Glutamatergic neuron (in vitro differentiated cells): ENCODE measurements at regions not wholly inside any gene's neighbourhood (a gene's known extent, or its start where the extent isn't known, plus 50 kb on each side); places are given as distances from the start of the nearest gene placed in this dataset.

Experiments
- DNase-seq: peaks from one replicate; pipeline ENCODE4 v3.0.0; 2022
- H3K27ac Mint-ChIP-seq: one replicate; pipeline ENCODE4 v1.8.0; 2020; ENCODE audit warnings: mild to moderate bottlenecking, mixed read lengths, inconsistent platforms; ENCODE audit not compliant: unreplicated experiment
- H3K27me3 Mint-ChIP-seq: one replicate; pipeline ENCODE4 v1.8.0; 2020; ENCODE audit warnings: mild to moderate bottlenecking, moderate library complexity, mixed read lengths, inconsistent platforms; ENCODE audit not compliant: unreplicated experiment
- H3K36me3 Mint-ChIP-seq: one replicate; pipeline ENCODE4 v1.8.0; 2020; ENCODE audit warnings: mild to moderate bottlenecking, mixed read lengths, inconsistent platforms; ENCODE audit not compliant: unreplicated experiment
- H3K4me1 Mint-ChIP-seq: one replicate; pipeline ENCODE4 v1.8.0; 2020; ENCODE audit warnings: mild to moderate bottlenecking, low read depth, mixed read lengths, inconsistent platforms; ENCODE audit not compliant: unreplicated experiment
- H3K4me3 Mint-ChIP-seq: one replicate; pipeline ENCODE4 v1.8.0; 2020; ENCODE audit warnings: mild to moderate bottlenecking, mixed read lengths, inconsistent platforms; ENCODE audit not compliant: unreplicated experiment
- H3K9me3 Mint-ChIP-seq: one replicate; pipeline ENCODE4 v1.8.0; 2020; ENCODE audit warnings: mild to moderate bottlenecking, moderate library complexity, mixed read lengths, inconsistent platforms; ENCODE audit not compliant: unreplicated experiment
- TF ChIP-seq, protein P1 (sequence below): fragments of 200-600 bp; sonication (generic); IDR thresholded peaks from one replicate; pipeline ENCODE4 v1.5.0; 2021; ENCODE audit not compliant: partially characterized antibody, unreplicated experiment

DNA sequence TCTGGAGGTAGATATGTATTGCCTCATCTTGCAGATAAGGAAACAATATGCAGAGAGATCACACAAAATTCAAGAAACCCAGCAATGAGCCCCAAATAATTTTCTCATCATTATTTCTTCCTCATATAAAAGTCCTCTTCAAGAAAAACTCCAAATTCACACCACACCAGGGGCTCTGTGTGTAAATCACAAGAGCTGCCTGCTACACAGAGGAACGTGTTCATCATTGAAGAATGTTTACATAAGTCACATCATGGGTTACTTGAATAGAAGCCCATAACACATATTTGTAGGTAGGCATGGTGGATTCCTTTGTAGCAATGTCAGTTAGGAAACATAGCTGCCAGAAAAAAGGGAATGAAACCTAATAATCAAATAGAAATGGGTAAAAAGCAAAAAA, 308.1 kb upstream of the TLE4 start:
- no peak overlapping the region for H3K4me3 Mint-ChIP-seq
- TF ChIP-seq, protein P1, sequence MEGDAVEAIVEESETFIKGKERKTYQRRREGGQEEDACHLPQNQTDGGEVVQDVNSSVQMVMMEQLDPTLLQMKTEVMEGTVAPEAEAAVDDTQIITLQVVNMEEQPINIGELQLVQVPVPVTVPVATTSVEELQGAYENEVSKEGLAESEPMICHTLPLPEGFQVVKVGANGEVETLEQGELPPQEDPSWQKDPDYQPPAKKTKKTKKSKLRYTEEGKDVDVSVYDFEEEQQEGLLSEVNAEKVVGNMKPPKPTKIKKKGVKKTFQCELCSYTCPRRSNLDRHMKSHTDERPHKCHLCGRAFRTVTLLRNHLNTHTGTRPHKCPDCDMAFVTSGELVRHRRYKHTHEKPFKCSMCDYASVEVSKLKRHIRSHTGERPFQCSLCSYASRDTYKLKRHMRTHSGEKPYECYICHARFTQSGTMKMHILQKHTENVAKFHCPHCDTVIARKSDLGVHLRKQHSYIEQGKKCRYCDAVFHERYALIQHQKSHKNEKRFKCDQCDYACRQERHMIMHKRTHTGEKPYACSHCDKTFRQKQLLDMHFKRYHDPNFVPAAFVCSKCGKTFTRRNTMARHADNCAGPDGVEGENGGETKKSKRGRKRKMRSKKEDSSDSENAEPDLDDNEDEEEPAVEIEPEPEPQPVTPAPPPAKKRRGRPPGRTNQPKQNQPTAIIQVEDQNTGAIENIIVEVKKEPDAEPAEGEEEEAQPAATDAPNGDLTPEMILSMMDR: no peak
- no peak overlapping the region for H3K27ac Mint-ChIP-seq
- peaks cover 4% of the 10 kb centered on the region for H3K9me3 Mint-ChIP-seq
- H3K4me1 Mint-ChIP-seq: peaks cover 13% of the 10 kb centered on the region
- no peak for DNase-seq
- no peaks in the 10 kb centered on the region for H3K36me3 Mint-ChIP-seq
- peaks cover 2% of the 10 kb centered on the region for H3K27me3 Mint-ChIP-seq

DNA sequence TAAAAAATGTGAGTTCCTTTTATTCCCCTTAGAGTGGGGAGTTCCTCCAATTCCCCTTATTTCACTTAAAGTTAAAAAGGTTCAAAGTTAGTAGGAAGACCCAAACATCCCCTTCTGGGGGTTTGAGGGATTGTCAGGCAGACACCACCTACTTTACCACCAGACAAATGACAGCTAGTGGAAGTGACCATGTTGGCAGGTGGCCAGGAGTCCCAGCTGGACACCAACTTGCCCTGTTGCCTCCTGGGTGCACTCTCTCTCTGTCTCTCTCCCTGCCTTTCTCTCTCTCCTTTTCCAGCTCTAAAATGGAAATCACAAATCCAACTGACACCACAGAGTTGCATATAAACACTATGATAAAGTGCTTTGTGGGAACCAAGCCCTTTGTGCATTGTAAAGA, 307.7 kb upstream of the TLE4 start:
- TF ChIP-seq, protein P1: peak; percentile 16
- no peaks in the 10 kb centered on the region for H3K36me3 Mint-ChIP-seq
- peak overlapping the region; percentile 83 for H3K27ac Mint-ChIP-seq
- peak; percentile 65 for DNase-seq
- peaks cover 13% of the 10 kb centered on the region for H3K4me1 Mint-ChIP-seq
- H3K9me3 Mint-ChIP-seq: peaks cover 4% of the 10 kb centered on the region
- H3K4me3 Mint-ChIP-seq: no peak overlapping the region
- H3K27me3 Mint-ChIP-seq: peaks cover 2% of the 10 kb centered on the region

DNA sequence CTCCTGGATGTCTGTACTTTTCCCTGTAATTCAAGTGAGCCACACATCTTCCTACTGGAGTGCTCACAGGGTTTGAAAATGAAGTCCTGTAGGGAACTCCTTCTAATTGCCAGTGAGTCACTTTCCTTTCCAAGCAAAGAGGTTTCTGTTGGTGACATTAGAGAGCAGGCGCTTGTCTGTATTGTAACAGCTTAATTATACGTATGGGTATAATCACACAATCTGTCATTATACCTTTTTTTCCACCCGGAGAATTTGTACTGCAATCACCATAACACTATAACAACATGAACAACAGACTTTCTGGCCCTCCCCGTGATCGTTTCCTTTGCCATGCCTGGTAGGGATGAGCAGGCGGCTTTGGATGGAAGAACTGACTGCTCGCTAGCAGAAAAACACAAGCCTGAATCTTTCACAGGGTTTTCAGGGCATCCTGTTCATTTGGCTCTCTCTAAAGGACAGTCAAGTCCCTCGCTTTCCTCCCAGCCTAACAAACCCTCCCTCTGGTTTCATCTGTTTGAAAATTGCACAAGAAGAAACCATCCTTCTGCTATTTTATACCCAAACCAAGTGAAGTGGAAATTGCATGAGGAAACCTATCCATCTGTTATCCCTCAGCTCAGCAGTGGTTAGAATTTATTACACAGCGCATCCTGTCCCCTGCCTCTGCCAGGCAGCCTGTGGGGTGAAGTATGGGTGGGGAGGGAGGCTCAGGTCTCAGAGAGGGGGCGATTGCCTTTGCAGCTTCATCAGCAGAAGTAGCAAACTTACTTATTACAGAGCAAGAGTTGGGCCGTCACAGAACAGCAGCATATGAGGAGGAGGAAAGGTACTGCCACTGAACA, 307.0 kb upstream of the TLE4 start:
- H3K27me3 Mint-ChIP-seq: peaks cover 2% of the 10 kb centered on the region
- no peak for DNase-seq
- H3K36me3 Mint-ChIP-seq: no peaks in the 10 kb centered on the region
- peak overlapping the region; percentile 4 for H3K4me3 Mint-ChIP-seq
- TF ChIP-seq, protein P1: no peak
- peaks cover 4% of the 10 kb centered on the region for H3K9me3 Mint-ChIP-seq
- peaks cover 13% of the 10 kb centered on the region for H3K4me1 Mint-ChIP-seq
- H3K27ac Mint-ChIP-seq: peak overlapping the region; percentile 83

DNA sequence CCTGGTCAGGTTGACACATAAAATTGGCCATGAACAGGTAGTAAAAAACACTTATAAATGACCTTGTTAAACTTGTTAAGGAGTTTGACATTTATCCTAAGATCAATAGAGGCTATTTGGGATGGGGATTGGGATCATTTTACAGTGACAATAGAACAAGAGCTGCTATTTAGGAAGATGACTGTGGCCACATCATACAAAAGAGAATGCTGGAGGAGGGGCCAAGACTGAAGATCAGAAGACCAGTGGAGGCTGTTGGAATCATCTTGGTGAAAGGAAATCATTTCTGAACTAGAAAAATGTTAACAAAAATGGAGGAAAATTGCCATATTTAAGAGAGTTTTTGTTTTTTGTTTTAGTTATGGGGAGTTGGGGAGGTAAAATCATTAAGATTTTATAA, 304.8 kb upstream of the TLE4 start:
- Mint-ChIP-seq H3K36me3 (no peaks in the 10 kb centered on the region), H3K27ac (no peak overlapping the region), H3K27me3 (no peaks in the 10 kb centered on the region), H3K4me1 (peaks cover 13% of the 10 kb centered on the region), H3K9me3 (peaks cover 4% of the 10 kb centered on the region), H3K4me3 (no peak overlapping the region)
- TF ChIP-seq, protein P1: no peak
- no peak for DNase-seq

DNA sequence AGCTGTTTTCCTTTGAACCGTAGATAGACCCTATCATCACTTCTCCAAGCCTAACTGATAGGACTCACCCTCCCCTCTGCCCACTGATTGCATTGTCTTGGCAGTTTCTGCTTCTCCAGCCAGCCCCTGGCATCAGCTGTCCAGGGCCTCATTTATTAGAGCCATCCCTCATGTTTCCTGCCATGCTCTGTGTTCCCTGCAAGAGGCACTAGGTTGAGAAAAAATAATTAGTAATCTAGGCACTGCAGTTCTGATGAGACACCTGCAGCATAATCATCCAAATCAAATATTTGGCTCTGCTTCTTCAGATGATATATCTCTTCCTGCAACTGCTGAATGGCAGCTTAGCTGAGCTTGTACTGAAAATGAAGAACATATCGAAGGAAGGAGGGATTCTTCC, 303.0 kb upstream of the TLE4 start:
- no peak overlapping the region for H3K4me3 Mint-ChIP-seq
- TF ChIP-seq, protein P1: no peak
- no peak overlapping the region for H3K27ac Mint-ChIP-seq
- peaks cover 11% of the 10 kb centered on the region for H3K4me1 Mint-ChIP-seq
- peaks cover 4% of the 10 kb centered on the region for H3K9me3 Mint-ChIP-seq
- no peak for DNase-seq
- H3K36me3 Mint-ChIP-seq: no peaks in the 10 kb centered on the region
- no peaks in the 10 kb centered on the region for H3K27me3 Mint-ChIP-seq
